ENCODE measurements at regions not wholly inside any gene's neighbourhood (a gene's known extent, or its start where the extent isn't known, plus 50 kb on each side); places are given as distances from the start of the nearest gene placed in this dataset.

DNA sequence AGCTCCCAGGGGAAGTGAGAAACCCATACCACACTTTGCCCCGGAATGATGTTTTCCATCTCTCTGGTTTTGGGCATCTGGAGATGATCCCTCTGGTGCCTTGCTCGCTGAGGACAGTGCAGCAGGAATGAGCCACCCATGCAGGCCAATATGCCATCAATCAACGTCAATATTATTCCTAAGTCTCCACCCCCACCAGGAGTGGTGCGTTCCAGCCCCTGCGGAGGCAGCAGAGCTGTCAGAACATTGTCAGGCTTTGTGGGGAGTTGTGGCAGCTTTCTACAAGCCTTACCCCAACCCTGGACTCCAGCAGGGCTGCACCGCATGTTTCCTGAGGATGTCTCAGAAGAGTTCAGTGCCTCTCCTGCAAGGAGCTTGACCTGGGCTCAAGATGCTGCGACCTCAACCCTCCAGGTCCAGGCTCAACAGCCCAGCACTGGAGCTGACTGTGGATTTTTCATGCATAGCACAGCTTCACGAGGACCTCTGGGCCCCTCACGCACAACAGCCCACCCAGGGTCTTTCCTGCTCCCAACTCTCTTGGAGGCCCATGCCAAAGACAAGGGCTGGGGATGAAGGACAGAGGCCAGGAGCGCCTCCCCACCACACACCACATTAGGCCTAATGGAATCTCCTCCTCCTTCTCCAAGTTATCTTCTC is 67.5 kb downstream of the PSMG1 start:
- Histone ChIP-seq H3K27me3 (no peaks in the 10 kb centered on the region), H3K9ac (no peak overlapping the region), H3K4me1 (peaks cover 17% of the 10 kb centered on the region), H3K9me3 (no peaks in the 10 kb centered on the region), H4K20me1 (no peaks in the 10 kb centered on the region), H3K4me3 (no peak overlapping the region), H3K4me2 (no peak overlapping the region), H3K27ac (no peak overlapping the region), H3K36me3 (no peaks in the 10 kb centered on the region)
- no peak for TF ChIP-seq Cebpa-rat (IDR thresholded peaks at IDR 0.05)

DNA sequence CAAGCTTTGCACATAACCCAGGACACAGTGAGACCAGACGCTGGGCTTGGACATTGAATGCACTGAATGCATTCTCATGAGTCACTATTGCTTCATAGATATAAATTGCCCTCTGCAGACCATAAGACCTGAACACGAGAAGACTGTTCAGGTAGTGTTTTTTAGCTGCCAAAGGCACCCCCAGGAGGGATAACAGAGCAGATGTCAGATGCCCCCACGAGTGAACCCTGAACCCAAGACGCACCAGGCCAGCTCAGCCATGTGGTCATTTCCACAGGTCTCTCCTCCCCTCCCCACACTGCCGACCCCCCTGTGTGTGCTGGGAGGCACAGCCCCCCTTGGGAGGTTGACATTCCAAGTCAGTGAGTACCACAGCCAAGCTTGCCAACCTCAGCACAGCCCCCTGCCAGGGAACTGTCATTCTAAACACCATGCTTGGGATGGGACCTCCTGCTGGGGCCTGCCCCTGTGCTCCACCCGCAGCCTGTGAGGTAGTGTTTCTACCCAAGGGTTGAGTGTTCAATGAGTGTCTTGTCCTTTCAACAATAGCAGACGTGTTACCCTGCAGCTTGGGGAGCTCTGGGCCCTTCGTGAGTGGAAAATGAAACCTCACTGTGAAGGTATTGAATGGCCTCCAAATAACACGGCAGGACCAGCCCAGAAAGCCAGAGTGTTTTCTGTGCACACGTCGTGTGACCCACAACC is 68.2 kb downstream of the PSMG1 start:
- Histone ChIP-seq H3K27ac (no peak overlapping the region), H4K20me1 (no peaks in the 10 kb centered on the region), H3K4me1 (peaks cover 14% of the 10 kb centered on the region), H3K4me3 (no peak overlapping the region), H3K27me3 (no peaks in the 10 kb centered on the region), H3K36me3 (no peaks in the 10 kb centered on the region), H3K4me2 (no peak overlapping the region), H3K9me3 (no peaks in the 10 kb centered on the region), H3K9ac (no peak overlapping the region)
- TF ChIP-seq Cebpa-rat (IDR thresholded peaks at IDR 0.05) = no peak

DNA sequence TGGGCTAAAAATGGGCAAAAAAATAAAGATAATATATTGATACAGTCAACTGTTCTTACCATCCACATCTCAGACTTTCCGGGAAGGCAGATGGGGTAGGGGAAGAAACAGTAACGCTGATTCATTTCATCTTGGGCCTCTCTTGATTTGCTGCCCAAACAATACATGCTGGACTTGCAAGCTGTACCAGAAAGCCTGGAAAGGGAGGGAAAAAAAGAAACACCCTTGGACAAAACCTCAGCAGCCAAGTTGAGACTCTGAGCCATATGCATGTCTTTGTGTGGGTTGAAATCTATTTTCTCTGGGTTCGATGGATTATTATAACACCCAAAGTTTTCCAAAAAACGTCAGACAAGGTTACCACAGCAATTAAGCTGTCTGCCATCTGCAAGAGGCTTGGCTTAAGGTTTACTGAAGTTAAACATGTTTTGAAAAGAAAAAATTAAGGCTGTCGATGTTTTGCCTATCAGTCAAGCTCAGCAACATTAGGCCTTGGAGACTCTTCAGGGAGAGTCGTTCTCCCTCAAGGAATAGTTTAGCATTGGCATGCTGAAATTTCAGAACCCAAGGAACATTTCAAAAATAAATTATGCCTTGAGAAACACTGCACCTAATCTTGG is 71.2 kb downstream of the PSMG1 start:
- Histone ChIP-seq H3K9ac (no peak overlapping the region), H3K4me3 (no peak overlapping the region), H3K27me3 (no peaks in the 10 kb centered on the region), H3K4me1 (peaks cover 3% of the 10 kb centered on the region), H3K36me3 (no peaks in the 10 kb centered on the region), H3K27ac (no peak overlapping the region), H4K20me1 (no peaks in the 10 kb centered on the region), H3K9me3 (0 out of 2 replicates have a peak, but pooled peaks cover 5% of the 10 kb centered on the region), H3K4me2 (no peak overlapping the region)
- TF ChIP-seq Cebpa-rat (IDR thresholded peaks at IDR 0.05) = no peak

DNA sequence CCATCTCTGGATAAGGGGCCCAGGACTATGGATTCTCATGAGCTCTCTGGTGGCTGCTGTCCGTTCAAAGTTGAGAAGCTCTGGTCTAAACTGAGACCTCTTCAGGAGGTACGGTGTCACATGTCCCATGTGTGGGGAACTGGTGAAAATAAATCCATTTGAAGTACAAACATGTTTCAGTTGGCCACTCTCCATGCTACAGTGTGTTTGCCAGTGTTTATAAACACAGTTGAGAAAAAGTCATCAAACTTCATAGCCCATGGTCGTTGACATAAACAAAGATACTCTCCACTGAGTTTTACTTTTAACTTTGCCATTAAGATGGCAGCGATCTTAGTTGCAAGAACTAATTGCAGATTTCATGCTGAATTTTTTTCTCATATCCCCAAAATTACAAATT is 72.8 kb downstream of the PSMG1 start:
- H3K4me2 ChIP-seq = no peak overlapping the region

DNA sequence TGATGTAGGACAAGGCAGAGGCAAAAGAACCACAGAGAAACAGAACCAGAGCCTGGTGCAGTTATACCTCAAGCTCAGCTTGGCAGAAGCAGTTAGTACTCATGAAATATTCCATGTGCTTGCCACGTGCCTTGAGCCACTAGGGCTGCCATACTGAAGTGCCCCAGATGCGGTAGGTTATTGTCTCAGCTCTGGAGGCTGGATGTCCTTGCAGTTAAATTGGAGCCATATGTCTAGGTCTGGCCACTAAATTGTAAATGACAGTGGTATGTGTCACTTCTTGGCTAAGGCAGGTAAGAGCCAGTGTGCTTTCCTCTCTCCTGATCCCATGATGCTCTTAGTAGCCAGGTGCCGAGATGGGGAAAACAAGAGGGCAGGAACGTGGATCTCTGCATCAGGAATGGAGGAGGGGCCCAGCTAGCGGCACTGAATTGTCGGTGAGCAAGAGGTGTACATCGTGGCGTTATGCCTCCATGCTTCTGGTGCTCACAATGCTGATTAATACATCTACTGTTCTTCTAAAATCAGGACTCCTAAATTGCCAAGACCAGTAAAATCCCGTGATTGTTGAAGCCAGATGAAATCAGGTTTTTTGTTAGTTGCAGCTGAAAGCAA is 73.5 kb downstream of the PSMG1 start:
- peaks cover 12% of the 10 kb centered on the region for H3K4me1 ChIP-seq
- no peak overlapping the region for H3K4me3 ChIP-seq
- H3K9me3 ChIP-seq = 0 out of 2 replicates have a peak, but pooled peaks cover 5% of the 10 kb centered on the region
- H3K9ac ChIP-seq = no peak overlapping the region
- H3K27ac ChIP-seq = no peak overlapping the region
- TF ChIP-seq Cebpa-rat (IDR thresholded peaks at IDR 0.05) = no peak
- no peaks in the 10 kb centered on the region for H4K20me1 ChIP-seq
- H3K4me2 ChIP-seq = no peak overlapping the region
- no peaks in the 10 kb centered on the region for H3K36me3 ChIP-seq
- H3K27me3 ChIP-seq = no peaks in the 10 kb centered on the region

More for the DNA sequence above, 72.8 kb downstream of the PSMG1 start:
- Histone ChIP-seq H3K4me3 (no peak overlapping the region), H3K4me1 (peaks cover 12% of the 10 kb centered on the region), H3K36me3 (no peaks in the 10 kb centered on the region), H3K27ac (no peak overlapping the region), H3K27me3 (no peaks in the 10 kb centered on the region), H4K20me1 (no peaks in the 10 kb centered on the region), H3K9ac (no peak overlapping the region), H3K9me3 (0 out of 2 replicates have a peak, but pooled peaks cover 5% of the 10 kb centered on the region)
- TF ChIP-seq Cebpa-rat (IDR thresholded peaks at IDR 0.05) = no peak

DNA sequence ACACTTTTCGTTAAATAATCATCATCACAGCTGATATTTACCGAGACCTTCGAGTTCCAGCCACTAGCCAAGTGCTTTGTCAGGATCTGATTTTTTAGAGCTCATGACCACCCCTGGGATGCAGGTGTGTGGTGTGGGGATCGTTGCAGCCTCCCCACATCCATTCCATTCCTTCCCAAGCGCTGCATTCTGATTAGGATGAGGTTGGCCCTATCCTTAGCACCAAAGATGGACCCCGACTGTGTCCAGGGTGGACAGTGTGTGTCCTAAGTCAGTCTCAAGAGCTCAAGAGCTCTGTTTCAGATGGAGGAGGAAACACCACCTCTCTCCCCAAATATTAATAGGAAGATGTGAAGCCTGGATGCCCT is 74.1 kb downstream of the PSMG1 start:
- Histone ChIP-seq H3K27ac (no peak overlapping the region), H3K27me3 (no peaks in the 10 kb centered on the region), H4K20me1 (no peaks in the 10 kb centered on the region), H3K4me1 (peaks cover 12% of the 10 kb centered on the region), H3K4me2 (no peak overlapping the region), H3K36me3 (no peaks in the 10 kb centered on the region), H3K9ac (no peak overlapping the region), H3K4me3 (no peak overlapping the region), H3K9me3 (0 out of 2 replicates have a peak, but pooled peaks cover 5% of the 10 kb centered on the region)
- TF ChIP-seq Cebpa-rat (IDR thresholded peaks at IDR 0.05) = no peak

DNA sequence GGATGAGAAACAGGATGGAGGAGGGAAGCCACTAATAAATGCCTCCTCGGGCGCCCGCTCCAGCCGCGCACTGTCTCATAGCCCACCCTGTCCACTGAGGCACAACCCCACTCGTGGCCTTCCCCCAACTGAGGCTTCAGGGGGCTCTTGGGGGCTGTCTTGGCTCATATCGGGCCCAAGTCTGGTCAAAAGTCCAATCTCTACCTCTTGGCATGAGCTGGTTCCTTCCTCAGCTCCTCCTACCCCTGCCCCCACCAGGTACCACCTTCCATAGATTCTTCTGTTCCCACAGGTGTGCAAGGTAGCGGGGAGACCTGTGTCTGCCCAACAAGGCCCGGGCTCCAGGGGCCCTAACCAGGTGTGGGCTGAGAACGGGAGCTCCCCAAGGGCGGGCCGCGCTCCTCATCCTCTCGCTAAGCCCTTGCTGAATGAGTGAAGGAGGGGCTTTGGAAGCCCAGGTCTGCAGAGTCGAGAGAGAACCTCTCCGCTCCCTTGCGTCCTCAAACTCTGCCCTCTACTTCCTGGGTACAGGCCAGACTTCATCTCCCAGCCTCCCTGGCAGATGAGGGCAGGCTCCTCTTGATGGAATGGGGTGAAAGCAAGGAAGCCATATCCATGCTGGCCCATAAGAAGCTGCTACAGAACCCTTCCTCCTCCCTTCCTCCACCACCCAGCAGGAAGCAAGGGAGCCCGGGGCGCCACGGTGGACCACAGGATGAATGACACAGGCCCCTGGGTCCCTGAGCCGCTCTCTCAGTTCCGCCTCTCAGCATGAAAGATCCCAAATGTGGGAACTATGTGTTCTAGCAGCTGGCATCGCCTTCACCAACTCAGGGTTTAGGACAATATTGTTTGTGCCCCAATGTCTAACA is 74.7 kb downstream of the PSMG1 start:
- Histone ChIP-seq H4K20me1 (no peaks in the 10 kb centered on the region), H3K4me3 (no peak overlapping the region), H3K9ac (no peak overlapping the region), H3K4me2 (no peak overlapping the region), H3K9me3 (0 out of 2 replicates have a peak, but pooled peaks cover 5% of the 10 kb centered on the region), H3K27me3 (no peaks in the 10 kb centered on the region), H3K4me1 (peaks cover 12% of the 10 kb centered on the region), H3K27ac (no peak overlapping the region), H3K36me3 (no peaks in the 10 kb centered on the region)
- no peak for TF ChIP-seq Cebpa-rat (IDR thresholded peaks at IDR 0.05)

DNA sequence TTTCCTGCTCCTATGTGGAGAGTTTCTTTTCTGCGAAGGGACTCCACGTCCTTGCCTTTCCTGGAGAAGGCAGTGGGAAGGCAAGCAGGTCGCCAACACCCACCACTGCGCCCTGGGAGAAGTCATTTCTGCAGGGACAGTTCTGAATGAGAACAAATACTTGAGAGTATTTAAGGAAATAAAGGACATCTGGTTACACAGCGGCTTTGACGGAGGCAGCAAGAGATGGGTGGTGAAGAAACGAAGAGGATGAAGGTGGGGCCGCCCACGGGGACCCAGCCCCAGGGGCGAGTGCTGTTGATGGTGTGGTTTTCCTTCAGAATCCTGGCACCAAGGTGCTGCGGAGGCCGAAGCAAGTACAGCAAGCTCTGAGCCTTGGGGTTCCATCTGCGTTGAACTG is 75.5 kb downstream of the PSMG1 start:
- Histone ChIP-seq H3K9me3 (0 out of 2 replicates have a peak, but pooled peaks cover 5% of the 10 kb centered on the region), H3K4me2 (no peak overlapping the region), H3K4me3 (no peak overlapping the region), H3K36me3 (no peaks in the 10 kb centered on the region), H3K4me1 (peaks cover 12% of the 10 kb centered on the region), H4K20me1 (no peaks in the 10 kb centered on the region), H3K9ac (no peak overlapping the region), H3K27me3 (no peaks in the 10 kb centered on the region), H3K27ac (no peak overlapping the region)
- TF ChIP-seq Cebpa-rat (IDR thresholded peaks at IDR 0.05) = no peak

DNA sequence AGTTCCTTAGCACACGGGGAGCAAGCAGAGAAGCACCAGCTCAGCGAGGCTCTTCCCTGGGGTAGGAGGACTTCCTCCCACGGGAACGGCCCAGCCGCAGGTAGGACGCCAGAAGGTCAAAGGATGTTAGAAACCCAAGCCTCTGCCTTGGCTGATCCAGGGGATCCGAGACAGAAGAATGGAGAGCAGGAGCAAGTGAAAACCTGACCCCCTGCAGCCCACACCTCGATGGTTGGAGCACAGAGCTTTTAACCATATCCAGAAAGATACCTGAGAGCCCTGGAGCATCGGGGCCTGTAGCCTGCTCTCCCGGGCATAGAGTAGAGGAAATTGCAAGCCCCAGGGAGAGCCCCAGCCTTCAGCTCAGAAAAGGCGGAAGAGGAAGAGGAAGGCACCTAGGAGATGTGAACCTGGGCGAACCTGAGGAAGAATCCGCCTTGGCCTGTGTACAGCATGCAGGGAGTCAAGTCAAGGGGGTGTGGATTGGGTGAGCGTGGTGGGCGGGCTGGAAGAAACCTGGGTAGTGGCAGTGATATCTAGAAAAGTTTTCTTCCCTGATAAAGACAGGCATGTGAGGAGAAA is 76.3 kb downstream of the PSMG1 start:
- TF ChIP-seq Cebpa-rat (IDR thresholded peaks at IDR 0.05) = no peak
- Histone ChIP-seq H3K27ac (no peak overlapping the region), H3K4me3 (no peak overlapping the region), H3K4me2 (peak overlapping the region; percentile 65), H3K36me3 (no peaks in the 10 kb centered on the region), H4K20me1 (no peaks in the 10 kb centered on the region), H3K27me3 (no peaks in the 10 kb centered on the region), H3K9ac (no peak overlapping the region), H3K4me1 (peaks cover 12% of the 10 kb centered on the region), H3K9me3 (0 out of 2 replicates have a peak, but pooled peaks cover 5% of the 10 kb centered on the region)

Measured in BLaER1 (cell line).